PC-9 (cell line): ENCODE measurements at regions not wholly inside any gene's neighbourhood (a gene's known extent, or its start where the extent isn't known, plus 50 kb on each side); places are given as distances from the start of the nearest gene placed in this dataset.

Experiments used
- EZH2 ChIP-seq: fragments of 200-600 bp; sonication (generic); IDR thresholded peaks from 2 replicates; pipeline ENCODE4 v1.8.0; 2017; ENCODE audit warnings: antibody characterized with exemption, low read depth
- TF ChIP-seq, protein P1 (sequence below): fragments of 200-600 bp; sonication (generic); conservative IDR thresholded peaks from 2 replicates; pipeline ENCODE4 v1.6.1; 2017; ENCODE audit warnings: mixed run types, antibody characterized with exemption, mild to moderate bottlenecking, moderate library complexity

DNA sequence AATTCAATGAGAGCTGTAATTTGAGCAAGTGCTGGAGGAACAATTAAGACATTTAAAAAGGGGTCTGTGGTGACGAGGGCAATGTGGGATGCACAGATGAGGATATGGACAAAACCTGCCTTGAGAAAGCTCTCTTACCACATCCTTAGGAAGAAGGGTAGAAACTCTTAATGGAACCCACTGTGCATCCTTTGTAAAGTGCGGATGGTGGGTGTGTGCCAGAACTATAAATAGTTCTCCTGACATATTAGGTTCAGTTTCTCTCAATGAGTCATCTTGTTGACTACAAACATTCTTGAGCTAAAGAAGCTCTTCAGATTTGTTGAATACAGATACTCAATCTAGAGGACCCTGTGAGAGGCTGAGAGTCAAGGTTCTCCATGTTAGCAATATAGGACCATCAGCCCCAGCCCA is 106.1 kb upstream of the ANO4 start:
- TF ChIP-seq, protein P1, sequence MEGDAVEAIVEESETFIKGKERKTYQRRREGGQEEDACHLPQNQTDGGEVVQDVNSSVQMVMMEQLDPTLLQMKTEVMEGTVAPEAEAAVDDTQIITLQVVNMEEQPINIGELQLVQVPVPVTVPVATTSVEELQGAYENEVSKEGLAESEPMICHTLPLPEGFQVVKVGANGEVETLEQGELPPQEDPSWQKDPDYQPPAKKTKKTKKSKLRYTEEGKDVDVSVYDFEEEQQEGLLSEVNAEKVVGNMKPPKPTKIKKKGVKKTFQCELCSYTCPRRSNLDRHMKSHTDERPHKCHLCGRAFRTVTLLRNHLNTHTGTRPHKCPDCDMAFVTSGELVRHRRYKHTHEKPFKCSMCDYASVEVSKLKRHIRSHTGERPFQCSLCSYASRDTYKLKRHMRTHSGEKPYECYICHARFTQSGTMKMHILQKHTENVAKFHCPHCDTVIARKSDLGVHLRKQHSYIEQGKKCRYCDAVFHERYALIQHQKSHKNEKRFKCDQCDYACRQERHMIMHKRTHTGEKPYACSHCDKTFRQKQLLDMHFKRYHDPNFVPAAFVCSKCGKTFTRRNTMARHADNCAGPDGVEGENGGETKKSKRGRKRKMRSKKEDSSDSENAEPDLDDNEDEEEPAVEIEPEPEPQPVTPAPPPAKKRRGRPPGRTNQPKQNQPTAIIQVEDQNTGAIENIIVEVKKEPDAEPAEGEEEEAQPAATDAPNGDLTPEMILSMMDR: no peak
- no peak for TF ChIP-seq EZH2
